Transverse colon (tissue), 4 donors: ENCODE measurements at regions not wholly inside any gene's neighbourhood (a gene's known extent, or its start where the extent isn't known, plus 50 kb on each side); places are given as distances from the start of the nearest gene placed in this dataset.

Experiments
- DNase-seq: peaks from one replicate; pipeline ENCODE4 v3.0.0-alpha.2; 2019
- H3K27ac ChIP-seq, 4 donors: fragments of 200-600 bp; sonication (generic); 2 replicates each; pipeline ENCODE4 v1.5.1; 2016 to 2018; ENCODE audit warnings: inconsistent platforms in 4 of 4
- H3K27me3 ChIP-seq: fragments of 200-600 bp; sonication (generic); 2 replicates; pipeline ENCODE4 v1.5.1; 2017; ENCODE audit warnings: inconsistent platforms
- H3K36me3 ChIP-seq, 4 donors: fragments of 200-600 bp; sonication (generic); 2 replicates each; pipeline ENCODE4 v1.5.1; 2017 to 2019; ENCODE audit warnings: inconsistent platforms in 4 of 4
- H3K4me1 ChIP-seq, 4 donors: fragments of 200-600 bp; sonication (generic); 2 replicates each; pipeline ENCODE4 v1.5.1; 2017 to 2020; ENCODE audit warnings: inconsistent platforms in 4 of 4
- H3K4me3 ChIP-seq, 4 donors: fragments of 200-600 bp; sonication (generic); 1 replicate in 1 of 4; 2 replicates in 3 of 4; pipeline versions ENCODE4 v1.5.1 to v1.6.1; 2017 to 2019; ENCODE audit warnings: inconsistent platforms in 4 of 4
- H3K9me3 ChIP-seq, 2 donors: fragments of 200-600 bp; sonication (generic); 2 replicates each; pipeline ENCODE4 v1.5.1; 2017 to 2019; ENCODE audit warnings: inconsistent platforms in 2 of 2
- CTCF ChIP-seq, 5 experiments: fragments of 200-600 bp in 3 of 5; fragments of 450-650 bp in 2 of 5; sonication (generic) in 3 of 5; IDR thresholded peaks; 1 replicate in 2 of 5; 2 replicates in 3 of 5; pipeline ENCODE4 v1.5.1; 2016 to 2017; ENCODE audit warnings: antibody characterized with exemption in 5 of 5, inconsistent platforms in 3 of 5, mild to moderate bottlenecking in 2 of 5, moderate library complexity in 1 of 5
- EP300 ChIP-seq: sonication (generic); formaldehyde crosslinking; IDR thresholded peaks from one replicate; pipeline ENCODE4 v1.6.1; 2017; ENCODE audit warnings: antibody characterized with exemption, low read depth
- POLR2A ChIP-seq: fragments of 450-650 bp; IDR thresholded peaks from one replicate; pipeline ENCODE4 v1.6.1; 2016; ENCODE audit warnings: antibody characterized with exemption, mild to moderate bottlenecking, moderate library complexity
- POLR2AphosphoS5 ChIP-seq, 3 donors: sonication (generic); formaldehyde crosslinking; IDR thresholded peaks; one replicate each; pipeline ENCODE4 v1.6.1; 2016; ENCODE audit warnings: antibody characterized with exemption in 3 of 3
- whole genome bisulfite sequencing, 2 donors: methylation state at CpG; one replicate each; pipeline ENCODE4 v1.1.5; 2018; ENCODE audit warnings: low coverage in 1 of 2; 5-methylcytosine and 5-hydroxymethylcytosine counted together
- in situ Hi-C, 4 donors: fragments of 200-750 bp; cut with MboI; loops; one replicate each; pipeline versions ENCODE4 v1.15.0 to v1.15.1; 2017; ENCODE audit warnings: low sequenced_read_pairs in 3 of 4, low pct_ligation_motif_present in 1 of 4, low pct_unique_long_range_greater_than_20kb in 1 of 4
- intact Hi-C: fragments of 100-400 bp; cut with DNase I; formaldehyde crosslinking; loops from one replicate; pipeline ENCODE4 v1.15.1; 2023; ENCODE audit warnings: low total_unique reads

DNA sequence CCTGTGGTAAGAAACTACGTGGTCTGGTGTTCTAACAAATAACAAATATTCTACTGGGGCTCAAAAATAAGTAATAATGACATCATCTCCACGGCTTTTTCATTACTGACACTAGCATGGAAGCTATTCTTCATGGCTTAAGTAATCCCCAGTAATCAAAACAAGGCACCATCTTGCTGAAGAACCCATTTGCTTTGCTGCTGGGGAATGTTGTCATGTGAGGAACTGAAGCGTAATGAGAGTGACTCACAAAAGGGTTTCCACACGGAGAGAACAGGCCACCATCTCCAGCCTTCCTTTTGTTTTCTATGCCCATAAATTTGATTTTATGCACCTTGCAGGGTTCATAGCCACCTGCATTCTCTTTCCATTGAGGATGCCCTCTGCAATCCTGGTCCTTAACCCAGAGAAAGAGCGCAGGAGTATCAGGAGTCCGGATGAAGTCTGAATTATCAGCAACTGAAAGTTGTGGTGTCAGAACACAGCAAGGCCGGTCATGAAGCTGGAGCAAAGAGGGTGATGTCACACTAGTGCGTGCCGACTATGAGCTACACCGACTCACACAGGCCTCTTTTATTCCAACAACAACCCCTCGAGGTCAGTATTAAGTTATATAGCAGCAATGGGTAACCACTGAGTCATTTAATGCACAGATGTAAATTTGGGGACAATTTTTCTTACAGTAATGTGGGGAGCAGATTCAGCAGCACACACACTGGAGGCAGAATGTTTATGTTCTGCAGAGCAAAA, 173.7 kb upstream of the SSTR4 start:
- in situ Hi-C loops (no loop called here), intact Hi-C loops (no loop called here)
- TF ChIP-seq POLR2A (no peak), EP300 (no peak), POLR2AphosphoS5 (IDR thresholded peaks at IDR 0.05) (no peak), CTCF (IDR thresholded peaks at IDR 0.05) (no peak)
- H3K4me3 ChIP-seq: no peak overlapping the region
- no peaks in the 10 kb centered on the region for H3K36me3 ChIP-seq
- no peaks in the 10 kb centered on the region for H3K27me3 ChIP-seq
- DNase-seq: no peak
- 76 to 80% methylated on average over 6 to 11 of the region's 11 CpGs for WGBS, 2 donors
- H3K4me1 ChIP-seq: no peaks in the 10 kb centered on the region
- H3K27ac ChIP-seq: no peak overlapping the region
- no peaks in the 10 kb centered on the region for H3K9me3 ChIP-seq

DNA sequence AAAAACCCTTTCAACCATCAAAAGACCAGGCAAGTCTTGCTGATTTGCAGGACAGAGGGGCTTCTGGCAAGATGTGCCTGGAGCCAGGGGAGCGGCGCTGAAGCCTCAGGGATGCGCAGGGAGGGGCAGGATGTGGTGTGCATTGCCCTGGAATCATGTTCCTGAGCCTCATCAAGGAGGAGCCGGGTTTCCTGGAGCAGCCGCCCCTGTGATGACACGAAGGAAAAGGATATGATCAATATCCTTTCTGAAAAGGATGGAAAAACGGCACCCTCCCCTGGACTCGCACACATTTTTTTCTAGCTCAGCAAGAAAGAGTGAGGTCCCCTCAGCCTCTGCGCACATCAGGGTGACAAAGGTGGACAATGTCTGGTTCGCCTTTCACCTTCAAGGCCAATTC, 173.1 kb upstream of the SSTR4 start:
- TF ChIP-seq POLR2AphosphoS5 (IDR thresholded peaks at IDR 0.05): no peak
- no peak for TF ChIP-seq POLR2A
- no peak for TF ChIP-seq EP300
- no peak for TF ChIP-seq CTCF (IDR thresholded peaks at IDR 0.05)

DNA sequence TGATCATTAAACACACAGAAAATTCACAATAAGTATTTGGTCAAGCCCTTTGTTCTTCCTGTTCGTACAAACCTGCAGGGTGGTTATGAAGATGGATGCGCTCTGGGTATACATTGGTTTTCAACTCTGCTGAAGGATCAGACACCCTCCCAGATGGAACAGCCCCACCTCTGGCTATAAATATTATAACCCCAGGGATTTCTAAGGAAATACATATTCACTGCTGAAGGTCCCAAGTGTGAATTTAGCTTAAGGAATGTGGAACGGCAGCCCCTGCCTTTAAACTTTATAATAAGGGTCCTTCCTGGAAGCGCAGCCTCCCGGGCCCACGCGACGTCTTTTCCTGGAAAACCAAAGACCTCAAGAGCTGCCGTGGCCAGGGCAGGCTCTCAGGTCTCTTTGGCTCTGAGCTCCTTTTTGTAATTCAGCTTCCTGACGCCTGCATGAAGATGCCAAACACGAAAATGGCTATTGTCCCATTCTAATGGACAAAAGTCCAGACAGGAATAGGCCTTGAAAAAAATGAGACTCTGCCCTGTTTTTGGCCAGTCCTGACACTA, 172.4 kb upstream of the SSTR4 start:
- 79 to 100% methylated on average over 3 to 11 of the region's 11 CpGs for WGBS, 2 donors
- in situ Hi-C loops: no loop called here

More for the DNA sequence above, 173.1 kb upstream of the SSTR4 start:
- Histone ChIP-seq H3K4me1 (no peaks in the 10 kb centered on the region), H3K27me3 (no peaks in the 10 kb centered on the region), H3K9me3 (no peaks in the 10 kb centered on the region), H3K27ac (no peak overlapping the region), H3K4me3 (no peak overlapping the region), H3K36me3 (no peaks in the 10 kb centered on the region)
- 86 to 91% methylated on average over 9 to 10 of the region's 10 CpGs for WGBS, 2 donors
- DNase-seq: no peak
- intact Hi-C loops: no loop called here
- in situ Hi-C loops: no loop called here

DNA sequence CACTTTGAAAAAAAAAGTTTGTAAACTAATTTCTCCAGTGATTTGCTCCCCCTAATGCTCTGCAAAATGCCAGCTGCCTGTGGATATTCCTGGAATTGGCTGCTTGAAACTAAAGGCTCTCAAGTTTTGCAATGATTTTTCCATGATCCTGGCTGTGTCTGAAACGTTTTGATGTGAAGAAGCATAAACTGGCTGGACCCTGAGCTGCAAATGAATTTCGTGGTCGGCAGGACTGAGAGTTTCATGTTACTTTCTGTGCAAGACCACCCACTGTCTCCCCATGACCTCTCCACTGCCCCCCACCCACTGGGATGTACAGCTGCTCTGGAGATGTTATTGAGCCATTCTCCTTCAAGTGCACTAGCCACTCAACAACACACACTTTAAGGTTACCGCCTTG, 171.3 kb upstream of the SSTR4 start:
- Histone ChIP-seq H3K27me3 (no peaks in the 10 kb centered on the region), H3K4me3 (no peak overlapping the region), H3K4me1 (no peaks in the 10 kb centered on the region), H3K27ac (no peak overlapping the region), H3K9me3 (no peaks in the 10 kb centered on the region), H3K36me3 (no peaks in the 10 kb centered on the region)
- DNase-seq: no peak
- 50% methylated on average over 4 of the region's 4 CpGs; no CpG with 5 or more reads in 1 of the 2 donors for WGBS, 2 donors
- in situ Hi-C loops: no loop called here
- intact Hi-C loops: no loop called here
- TF ChIP-seq CTCF (IDR thresholded peaks at IDR 0.05) (no peak), EP300 (no peak), POLR2AphosphoS5 (IDR thresholded peaks at IDR 0.05) (no peak), POLR2A (no peak)

More for the DNA sequence above, 172.4 kb upstream of the SSTR4 start:
- no peaks in the 10 kb centered on the region for H3K27me3 ChIP-seq
- DNase-seq: no peak
- H3K9me3 ChIP-seq: no peaks in the 10 kb centered on the region
- TF ChIP-seq POLR2AphosphoS5 (IDR thresholded peaks at IDR 0.05): no peak
- no peak for TF ChIP-seq EP300
- no peak for TF ChIP-seq POLR2A
- TF ChIP-seq CTCF (IDR thresholded peaks at IDR 0.05): no peak
- H3K27ac ChIP-seq: no peak overlapping the region
- intact Hi-C loops: no loop called here
- no peak overlapping the region for H3K4me3 ChIP-seq
- H3K36me3 ChIP-seq: no peaks in the 10 kb centered on the region
- H3K4me1 ChIP-seq: no peaks in the 10 kb centered on the region
